Heart left ventricle (tissue), 13 donors: ENCODE measurements at regions not wholly inside any gene's neighbourhood (a gene's known extent, or its start where the extent isn't known, plus 50 kb on each side); places are given as distances from the start of the nearest gene placed in this dataset.

Source experiments
- POLR2A ChIP-seq, 2 donors: fragments of 450-650 bp; IDR thresholded peaks; one replicate each; pipeline ENCODE4 v1.6.1; 2017; ENCODE audit warnings: antibody characterized with exemption in 2 of 2, mild to moderate bottlenecking in 2 of 2, moderate library complexity in 2 of 2
- TF ChIP-seq, protein P1 (sequence below), 12 donors: fragments of 200-600 bp; sonication (generic) in 4 of 12; IDR thresholded peaks; one replicate each; pipeline versions ENCODE4 v1.5.0 to v1.8.0; 2018 to 2022; ENCODE audit warnings: antibody characterized with exemption in 12 of 12, mild to moderate bottlenecking in 5 of 12
- donor health status: ischemic (EF 13 %, LVEDD 7.1; RV severe dilation, severe dysfunction).
- donor health status: DM: no; HTN: yes; CAD: no.
- donor health status: DM: no; HTN: no; CAD: no.
- donor health status: ischemic (EF 25% LVEDD 6.9; RV normal size, moderate dysfunction).
- donor health status: ischemic (EF 25% LVEDD 5.7; RV mildly dilated, moderate dysfunction).
- donor health status: ischemic (EF 35%, LVEDD 5.7; RV mildly dilated, moderate dysfunction).
- donor health status: nonischemic (EF 11% LVEDD 7.7; RV severe dilation, severe dysfunction).
- donor health status: DM: yes; HTN: yes; CAD: no.
- donor health status: PGD.
- donor health status: ischemic (EF 29% LVEDD 5.4; RV normal size, mild dysfunction).
- donor health status: nonischemic (EF 23%, LVEDD 6.1; RV moderate dilation, normal function).

DNA sequence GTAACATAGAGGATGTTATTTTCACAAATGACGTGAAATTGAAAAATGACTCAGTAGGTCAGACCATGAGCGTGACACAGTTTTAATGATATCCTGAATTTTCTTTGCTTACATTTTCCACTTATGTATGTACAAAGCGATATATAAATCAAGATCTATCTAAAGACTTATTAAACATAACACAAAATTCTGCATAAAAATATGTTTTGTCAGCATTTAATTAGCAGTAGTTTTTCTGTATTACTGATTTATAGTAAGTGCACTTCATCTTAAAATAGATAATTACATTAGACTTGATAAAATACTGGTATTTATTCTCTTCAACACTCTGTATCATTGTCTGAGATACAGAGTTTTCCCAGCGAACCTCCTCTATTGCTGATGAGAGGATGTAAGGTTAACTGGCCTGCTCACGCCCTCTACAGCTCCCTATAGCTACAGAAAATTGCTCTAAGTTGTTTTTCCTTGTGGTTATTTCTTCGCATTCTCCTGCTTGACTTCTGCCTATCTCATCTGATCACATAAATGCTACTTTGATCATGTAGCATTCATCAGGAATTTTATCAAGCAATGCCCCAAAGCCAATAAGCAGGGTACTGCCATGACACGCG, 548.8 kb upstream of the REG3G start:
- TF ChIP-seq, protein P1, sequence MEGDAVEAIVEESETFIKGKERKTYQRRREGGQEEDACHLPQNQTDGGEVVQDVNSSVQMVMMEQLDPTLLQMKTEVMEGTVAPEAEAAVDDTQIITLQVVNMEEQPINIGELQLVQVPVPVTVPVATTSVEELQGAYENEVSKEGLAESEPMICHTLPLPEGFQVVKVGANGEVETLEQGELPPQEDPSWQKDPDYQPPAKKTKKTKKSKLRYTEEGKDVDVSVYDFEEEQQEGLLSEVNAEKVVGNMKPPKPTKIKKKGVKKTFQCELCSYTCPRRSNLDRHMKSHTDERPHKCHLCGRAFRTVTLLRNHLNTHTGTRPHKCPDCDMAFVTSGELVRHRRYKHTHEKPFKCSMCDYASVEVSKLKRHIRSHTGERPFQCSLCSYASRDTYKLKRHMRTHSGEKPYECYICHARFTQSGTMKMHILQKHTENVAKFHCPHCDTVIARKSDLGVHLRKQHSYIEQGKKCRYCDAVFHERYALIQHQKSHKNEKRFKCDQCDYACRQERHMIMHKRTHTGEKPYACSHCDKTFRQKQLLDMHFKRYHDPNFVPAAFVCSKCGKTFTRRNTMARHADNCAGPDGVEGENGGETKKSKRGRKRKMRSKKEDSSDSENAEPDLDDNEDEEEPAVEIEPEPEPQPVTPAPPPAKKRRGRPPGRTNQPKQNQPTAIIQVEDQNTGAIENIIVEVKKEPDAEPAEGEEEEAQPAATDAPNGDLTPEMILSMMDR (IDR thresholded peaks at IDR 0.05): no peak
- TF ChIP-seq POLR2A (IDR thresholded peaks at IDR 0.05): no peak
